ENCODE measurements at regions not wholly inside any gene's neighbourhood (a gene's known extent, or its start where the extent isn't known, plus 50 kb on each side); places are given as distances from the start of the nearest gene placed in this dataset.

DNA sequence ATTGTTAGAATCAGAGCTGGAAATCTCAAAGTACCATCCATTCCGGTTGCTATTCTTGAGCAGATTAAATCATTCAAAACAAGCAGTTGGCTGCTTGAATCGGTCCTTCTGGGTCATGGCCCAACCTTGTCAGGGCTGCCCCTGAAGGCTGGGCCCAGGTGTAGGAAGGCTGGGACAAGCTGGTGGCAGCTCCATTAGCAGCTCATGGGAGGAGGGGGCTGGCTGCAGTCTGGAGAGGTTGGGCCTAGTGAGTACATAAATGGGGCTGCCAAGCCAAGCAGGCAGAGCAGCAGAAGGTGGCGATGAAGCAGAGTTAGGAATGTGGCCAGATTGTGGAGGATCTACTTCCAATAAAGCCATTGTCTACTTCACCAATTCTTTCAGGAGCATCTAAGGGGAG, 81.4 kb downstream of the ADCYAP1 start:
- Histone ChIP-seq H3K4me3 (no peak overlapping the region), H3K36me3 (replicated peaks) (no peaks in the 10 kb centered on the region), H3K9me3 (no peaks in the 10 kb centered on the region), H3K4me1 (peaks cover 3% of the 10 kb centered on the region; the same call in 1 of the 2 replicates), H3K27me3 (ENCODE audit: low read depth) (no peaks in the 10 kb centered on the region)
- in situ Hi-C loops (cut with MboI; ENCODE audit: low sequenced_read_pairs): no loop called here
- no peak for DNase-seq (ENCODE audit: low spot score in 2 of 2)

DNA sequence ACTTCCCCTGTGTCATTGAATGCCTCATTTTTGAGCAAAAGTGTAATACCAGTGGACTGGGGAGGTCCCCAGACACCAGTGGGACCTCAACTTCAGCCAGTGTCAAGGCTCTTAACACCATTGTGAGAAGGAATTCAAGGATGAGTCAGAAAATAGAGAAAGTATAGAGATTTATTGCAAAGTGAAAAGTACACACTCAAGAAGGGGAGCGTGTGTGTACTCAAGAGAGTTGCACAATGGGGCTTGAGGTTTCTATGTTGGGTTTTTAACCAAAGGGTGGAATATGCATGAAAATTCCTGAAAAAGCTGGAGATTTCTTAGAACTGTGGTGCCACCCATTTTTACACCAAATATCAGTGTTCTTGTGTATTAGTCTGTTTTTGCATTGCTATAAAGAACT, 81.9 kb downstream of the ADCYAP1 start:
- in situ Hi-C loops (cut with MboI; ENCODE audit: low sequenced_read_pairs): no loop called here
- Histone ChIP-seq H3K4me1 (peaks cover 3% of the 10 kb centered on the region; the same call in 1 of the 2 replicates), H3K27me3 (ENCODE audit: low read depth) (no peaks in the 10 kb centered on the region), H3K4me3 (no peak overlapping the region), H3K36me3 (replicated peaks) (no peaks in the 10 kb centered on the region), H3K9me3 (no peaks in the 10 kb centered on the region)
- DNase-seq (ENCODE audit: low spot score in 2 of 2): no peak

DNA sequence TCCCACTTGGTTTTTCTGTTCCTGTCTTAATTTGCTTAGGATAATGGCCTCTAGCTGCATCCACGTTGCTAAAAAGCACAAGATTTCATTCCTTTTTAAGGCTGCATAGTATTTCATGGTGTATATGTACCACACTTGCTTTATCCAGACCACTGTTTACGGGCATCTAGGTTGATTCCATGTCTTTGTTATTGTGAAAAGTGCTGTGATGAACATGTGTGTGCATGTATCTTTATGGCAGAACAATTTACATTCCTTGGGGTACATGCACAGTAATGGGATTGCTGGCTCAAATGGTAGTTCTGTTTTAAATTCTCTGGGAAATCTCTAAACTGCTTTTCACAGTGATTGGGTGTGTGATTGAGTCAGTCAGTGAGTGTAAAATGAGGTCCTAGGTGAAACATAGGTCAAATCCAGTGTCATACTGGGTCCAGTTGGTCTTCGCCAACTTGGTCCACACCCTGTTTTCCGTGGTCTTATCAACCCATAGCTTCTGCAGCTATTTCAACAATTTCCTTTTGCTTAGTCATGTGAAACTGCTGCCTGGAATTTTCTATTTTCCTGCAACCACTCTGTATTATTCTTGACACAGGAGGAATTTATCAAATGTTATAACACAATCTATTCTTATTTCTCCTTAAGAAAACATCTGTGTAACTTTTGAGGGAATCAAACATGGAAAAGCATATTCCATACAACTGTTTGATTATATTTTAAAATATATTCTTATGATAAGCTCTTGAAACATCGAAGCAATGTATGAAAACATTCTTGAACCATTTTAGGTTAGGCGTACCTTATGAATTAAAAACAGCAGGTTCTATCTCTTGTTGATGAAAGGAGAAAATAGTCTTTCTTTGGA, 82.9 kb downstream of the ADCYAP1 start:
- Histone ChIP-seq H3K36me3 (replicated peaks) (no peaks in the 10 kb centered on the region), H3K4me3 (no peak overlapping the region), H3K9me3 (no peaks in the 10 kb centered on the region), H3K4me1 (peaks cover 3% of the 10 kb centered on the region; the same call in 1 of the 2 replicates), H3K27me3 (ENCODE audit: low read depth) (no peaks in the 10 kb centered on the region)
- DNase-seq (ENCODE audit: low spot score in 2 of 2): no peak
- in situ Hi-C loops (cut with MboI; ENCODE audit: low sequenced_read_pairs): no loop called here

GRCh38 chr18:989425-989824, 84.8 kb downstream of the ADCYAP1 start:
- H3K4me3 ChIP-seq: no peak overlapping the region
- H3K27me3 ChIP-seq (ENCODE audit: low read depth): no peaks in the 10 kb centered on the region
- H3K9me3 ChIP-seq: no peaks in the 10 kb centered on the region
- no peak for DNase-seq (ENCODE audit: low spot score in 2 of 2)
- peaks cover 3% of the 10 kb centered on the region; the same call in 1 of the 2 replicates for H3K4me1 ChIP-seq
- no peaks in the 10 kb centered on the region for H3K36me3 ChIP-seq (replicated peaks)
- in situ Hi-C loops (cut with MboI; ENCODE audit: low sequenced_read_pairs): no loop called here

DNA sequence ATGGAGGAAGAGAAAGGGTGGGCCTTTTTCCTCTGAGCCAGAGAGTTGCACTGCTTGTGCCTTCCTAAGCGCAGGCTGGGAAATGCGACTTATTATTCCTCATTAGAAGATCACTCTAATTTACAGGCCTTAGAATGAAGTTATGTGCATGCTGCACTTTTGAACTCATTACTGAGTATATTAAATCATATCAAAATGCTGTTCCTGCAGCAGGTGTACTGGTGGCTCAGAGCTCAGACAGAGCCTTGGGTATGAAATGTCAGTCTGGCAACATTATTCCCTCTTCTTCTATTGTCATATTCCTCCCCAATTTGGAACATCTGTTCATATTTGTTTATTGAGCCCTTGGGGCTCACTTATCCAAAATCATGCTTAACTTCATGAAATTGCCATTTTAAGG, 85.5 kb downstream of the ADCYAP1 start:
- Histone ChIP-seq H3K36me3 (replicated peaks) (no peaks in the 10 kb centered on the region), H3K27me3 (ENCODE audit: low read depth) (no peaks in the 10 kb centered on the region), H3K9me3 (no peaks in the 10 kb centered on the region), H3K4me1 (peaks cover 3% of the 10 kb centered on the region; the same call in 1 of the 2 replicates), H3K4me3 (no peak overlapping the region)
- in situ Hi-C loops (cut with MboI; ENCODE audit: low sequenced_read_pairs): no loop called here
- no peak for DNase-seq (ENCODE audit: low spot score in 2 of 2)

DNA sequence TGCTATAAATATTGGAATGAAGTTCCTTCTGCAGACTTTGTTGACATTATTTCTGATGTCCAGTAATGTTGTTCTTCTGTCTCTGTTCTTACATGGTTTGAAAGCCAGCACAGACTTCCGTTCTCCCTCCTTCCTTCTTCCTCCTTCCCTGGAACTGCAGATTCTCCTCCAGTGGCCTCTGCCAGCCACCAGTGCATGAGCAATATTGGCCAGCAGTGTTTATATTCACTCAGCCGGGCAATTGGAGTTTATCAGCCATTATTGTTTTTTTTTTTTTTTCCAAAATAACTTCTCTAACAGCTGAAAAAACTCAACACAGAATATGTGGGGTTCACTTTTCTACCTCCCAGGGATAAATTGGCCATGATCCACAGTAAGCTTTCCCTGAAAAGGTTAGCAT, 86.8 kb downstream of the ADCYAP1 start:
- H3K36me3 ChIP-seq (replicated peaks): no peaks in the 10 kb centered on the region
- DNase-seq (ENCODE audit: low spot score in 2 of 2): no peak
- in situ Hi-C loops (cut with MboI; ENCODE audit: low sequenced_read_pairs): no loop called here
- no peaks in the 10 kb centered on the region for H3K27me3 ChIP-seq (ENCODE audit: low read depth)
- H3K4me1 ChIP-seq: no peaks in the 10 kb centered on the region
- H3K9me3 ChIP-seq: no peaks in the 10 kb centered on the region
- no peak overlapping the region for H3K4me3 ChIP-seq

DNA sequence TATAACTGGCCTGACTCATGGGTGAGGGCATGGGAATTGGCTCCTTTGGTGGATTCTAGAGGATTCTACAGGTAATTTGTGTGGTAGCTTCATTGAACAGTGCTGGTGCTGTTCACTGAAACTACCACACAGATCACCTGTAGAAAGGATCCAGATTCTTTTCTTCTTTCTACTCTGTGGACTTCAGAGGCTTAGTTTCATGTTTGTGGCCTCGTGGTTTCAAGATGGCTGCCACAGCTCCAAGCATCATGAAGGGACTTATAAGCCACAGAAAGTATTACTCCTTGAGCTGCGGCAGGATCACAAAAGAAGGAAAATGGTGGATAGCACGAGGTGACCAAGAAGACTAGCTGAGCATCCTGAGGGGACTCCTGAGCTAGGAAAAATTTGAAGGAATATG, 88.9 kb downstream of the ADCYAP1 start:
- Histone ChIP-seq H3K4me1 (no peaks in the 10 kb centered on the region), H3K36me3 (replicated peaks) (no peaks in the 10 kb centered on the region), H3K9me3 (no peaks in the 10 kb centered on the region), H3K27me3 (ENCODE audit: low read depth) (no peaks in the 10 kb centered on the region), H3K4me3 (no peak overlapping the region)
- DNase-seq (ENCODE audit: low spot score in 2 of 2): no peak
- in situ Hi-C loops (cut with MboI; ENCODE audit: low sequenced_read_pairs): no loop called here

DNA sequence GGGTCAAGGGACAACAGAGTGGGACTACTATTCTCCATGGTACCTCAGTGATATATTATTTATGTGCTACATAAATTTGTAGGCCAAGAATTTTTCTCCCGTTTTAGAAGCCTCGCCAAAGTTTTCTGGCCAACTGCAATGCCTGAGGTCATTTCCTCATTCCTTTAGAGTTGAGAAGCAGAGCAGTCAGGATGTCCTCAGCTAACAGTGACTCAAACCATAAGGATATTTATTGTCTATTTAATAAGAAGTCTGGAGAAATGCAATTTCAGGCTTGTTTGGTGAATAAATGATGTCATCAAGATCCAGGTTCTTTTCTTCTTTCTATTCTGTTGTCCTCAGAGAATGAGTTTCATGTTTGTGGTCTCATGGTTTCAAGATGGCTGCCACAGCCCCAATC, 91.0 kb downstream of the ADCYAP1 start:
- Histone ChIP-seq H3K4me3 (no peak overlapping the region), H3K36me3 (replicated peaks) (no peaks in the 10 kb centered on the region), H3K27me3 (ENCODE audit: low read depth) (no peaks in the 10 kb centered on the region), H3K9me3 (no peaks in the 10 kb centered on the region), H3K4me1 (no peaks in the 10 kb centered on the region)
- in situ Hi-C loops (cut with MboI; ENCODE audit: low sequenced_read_pairs): no loop called here
- DNase-seq (ENCODE audit: low spot score in 2 of 2): no peak

GRCh38 chr18:997499-997898, 92.8 kb downstream of the ADCYAP1 start:
- no peaks in the 10 kb centered on the region for H3K36me3 ChIP-seq (replicated peaks)
- in situ Hi-C loops (cut with MboI; ENCODE audit: low sequenced_read_pairs): no loop called here
- no peaks in the 10 kb centered on the region for H3K9me3 ChIP-seq
- H3K4me3 ChIP-seq: no peak overlapping the region
- H3K4me1 ChIP-seq: no peaks in the 10 kb centered on the region
- H3K27me3 ChIP-seq (ENCODE audit: low read depth): no peaks in the 10 kb centered on the region
- no peak for DNase-seq (ENCODE audit: low spot score in 2 of 2)

DNA sequence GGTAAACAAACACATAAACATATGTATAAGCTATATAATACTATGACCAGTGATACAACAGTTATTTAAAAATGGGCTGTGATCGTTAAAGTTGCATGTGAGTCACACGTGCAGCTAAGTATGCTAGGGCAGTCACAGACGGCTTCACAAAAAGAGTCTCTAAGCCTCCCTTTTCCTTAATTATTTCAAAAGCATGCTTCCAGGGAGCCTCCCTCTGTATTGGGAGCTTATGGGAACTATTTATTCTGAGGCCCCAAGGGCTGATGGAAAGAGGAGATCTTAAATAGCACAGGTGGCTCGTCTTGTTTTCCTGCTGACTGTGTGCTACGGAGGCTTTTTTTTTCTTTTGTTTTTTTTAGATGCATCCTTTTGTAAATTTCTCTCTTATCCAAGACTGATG, 94.3 kb downstream of the ADCYAP1 start:
- in situ Hi-C loops (cut with MboI; ENCODE audit: low sequenced_read_pairs): no loop called here
- H3K9me3 ChIP-seq: no peaks in the 10 kb centered on the region
- H3K4me1 ChIP-seq: no peaks in the 10 kb centered on the region
- H3K36me3 ChIP-seq (replicated peaks): no peaks in the 10 kb centered on the region
- H3K4me3 ChIP-seq: no peak overlapping the region
- no peak for DNase-seq (ENCODE audit: low spot score in 2 of 2)
- no peaks in the 10 kb centered on the region for H3K27me3 ChIP-seq (ENCODE audit: low read depth)

DNA sequence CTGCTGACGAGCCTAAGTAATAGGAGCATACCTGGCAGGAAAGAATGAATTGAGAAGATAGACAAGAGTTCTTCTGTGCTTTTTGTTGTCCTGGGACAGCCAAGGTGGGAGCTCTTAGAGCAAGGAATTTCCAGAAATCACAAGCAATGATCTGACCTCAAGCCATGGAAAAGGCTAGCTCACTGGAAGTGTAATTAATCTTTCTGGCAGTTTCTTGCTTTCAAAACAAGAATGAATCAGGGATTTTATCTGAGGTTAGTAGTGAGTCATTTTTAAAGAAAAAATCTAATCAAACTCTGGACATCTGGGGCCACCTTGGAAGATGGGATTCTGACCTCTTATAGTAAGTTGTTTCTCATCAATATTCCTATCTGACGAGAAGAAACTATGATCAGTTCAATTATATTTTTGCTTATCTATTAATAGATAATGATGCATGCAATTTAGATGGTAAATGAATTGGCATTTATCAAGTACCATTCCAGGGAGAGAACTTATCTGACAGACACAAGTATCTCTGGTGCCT, 98.0 kb downstream of the ADCYAP1 start:
- Histone ChIP-seq H3K27me3 (ENCODE audit: low read depth) (no peaks in the 10 kb centered on the region), H3K4me1 (no peaks in the 10 kb centered on the region), H3K9me3 (no peaks in the 10 kb centered on the region), H3K4me3 (no peak overlapping the region), H3K36me3 (replicated peaks) (no peaks in the 10 kb centered on the region)
- DNase-seq (ENCODE audit: low spot score in 2 of 2): no peak
- in situ Hi-C loops (cut with MboI; ENCODE audit: low sequenced_read_pairs): no loop called here

- DNase-seq (ENCODE audit: low spot score in 2 of 2): no peak
- H3K27me3 ChIP-seq (ENCODE audit: low read depth): no peaks in the 10 kb centered on the region
- H3K4me1 ChIP-seq: no peaks in the 10 kb centered on the region
- in situ Hi-C loops (cut with MboI; ENCODE audit: low sequenced_read_pairs): no loop called here
- H3K36me3 ChIP-seq (replicated peaks): no peaks in the 10 kb centered on the region
- no peaks in the 10 kb centered on the region for H3K9me3 ChIP-seq
- no peak overlapping the region for H3K4me3 ChIP-seq
Measured at GRCh38 chr18:1003499-1003898, 98.8 kb downstream of the ADCYAP1 start.

DNA sequence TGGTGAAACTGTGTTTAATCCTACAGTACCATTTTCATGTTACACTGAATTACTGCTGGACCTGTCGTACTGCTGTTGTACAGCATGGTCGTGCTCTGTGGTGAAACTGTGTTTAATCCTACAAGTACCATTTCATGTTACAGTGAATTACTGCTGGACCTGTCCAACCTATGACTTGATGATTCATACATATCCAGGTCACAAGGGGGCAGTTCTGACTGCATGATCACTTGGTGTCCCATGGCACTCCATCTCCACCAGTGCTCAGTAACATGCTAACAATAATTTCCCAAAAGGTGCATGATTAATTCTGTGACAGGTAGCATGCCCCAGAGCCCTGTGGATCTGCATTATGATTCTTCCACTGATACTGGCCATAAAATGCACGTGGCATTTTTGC, 101.6 kb downstream of the ADCYAP1 start:
- in situ Hi-C loops (cut with MboI; ENCODE audit: low sequenced_read_pairs): no loop called here
- H3K4me1 ChIP-seq: no peaks in the 10 kb centered on the region; the same call in 1 of the 2 replicates
- DNase-seq (ENCODE audit: low spot score in 2 of 2): no peak
- no peaks in the 10 kb centered on the region for H3K36me3 ChIP-seq (replicated peaks)
- H3K27me3 ChIP-seq (ENCODE audit: low read depth): no peaks in the 10 kb centered on the region
- H3K4me3 ChIP-seq: no peak overlapping the region
- no peaks in the 10 kb centered on the region for H3K9me3 ChIP-seq

DNA sequence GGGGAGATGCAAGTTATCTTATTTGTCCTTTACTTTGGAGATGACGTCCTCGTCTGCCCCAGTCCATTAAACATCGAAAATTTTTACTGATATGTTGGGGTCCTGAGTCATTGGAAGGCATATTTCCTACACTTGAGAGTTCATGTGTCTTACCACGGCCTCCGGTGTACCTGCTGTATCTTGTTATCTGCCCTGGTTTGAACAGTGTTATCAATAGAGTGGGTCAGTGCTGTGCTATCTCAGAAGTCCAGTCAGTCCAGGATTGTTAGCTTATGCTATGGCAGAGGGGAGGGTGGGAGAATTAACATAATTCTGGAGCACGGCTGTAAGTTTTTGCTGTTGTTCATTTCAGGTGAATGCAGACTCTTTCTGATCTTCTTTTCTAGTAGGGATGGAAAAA, 102.3 kb downstream of the ADCYAP1 start:
- no peaks in the 10 kb centered on the region for H3K27me3 ChIP-seq (ENCODE audit: low read depth)
- no peaks in the 10 kb centered on the region for H3K9me3 ChIP-seq
- H3K4me1 ChIP-seq: peaks cover 2% of the 10 kb centered on the region; the same call in 1 of the 2 replicates
- no peak for DNase-seq (ENCODE audit: low spot score in 2 of 2)
- H3K4me3 ChIP-seq: no peak overlapping the region
- in situ Hi-C loops (cut with MboI; ENCODE audit: low sequenced_read_pairs): no loop called here
- no peaks in the 10 kb centered on the region for H3K36me3 ChIP-seq (replicated peaks)

All from HAP-1 (cell line).